ENCODE measurements at regions not wholly inside any gene's neighbourhood (a gene's known extent, or its start where the extent isn't known, plus 50 kb on each side); places are given as distances from the start of the nearest gene placed in this dataset.

DNA sequence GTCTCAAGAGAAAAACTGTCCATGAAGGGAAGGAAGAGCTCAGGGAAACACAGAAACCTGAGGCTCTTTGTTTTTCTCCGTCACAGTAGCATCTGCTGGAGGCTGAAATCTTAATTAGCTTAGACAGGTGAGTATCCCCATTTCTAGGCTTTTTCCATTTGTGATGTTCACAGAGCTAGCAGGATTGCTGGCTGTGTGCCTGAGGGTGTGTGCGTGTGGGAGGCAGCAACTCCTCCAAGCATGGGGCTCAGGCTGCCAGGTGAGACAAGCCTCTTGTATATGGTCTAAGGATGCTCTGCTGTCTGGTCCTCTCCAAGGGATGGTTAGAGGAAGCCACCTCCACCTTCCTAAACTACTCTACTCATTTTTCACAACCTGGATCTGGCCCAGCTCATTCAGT, 569.9 kb downstream of the HS3ST4 start:
- Histone ChIP-seq H3K9ac (ENCODE audit: control insufficient read depth, extremely low read depth, insufficient read depth, low read length) (no peak overlapping the region), H3K27me3 (ENCODE audit: control insufficient read depth, extremely low read depth, insufficient read depth, low read length) (no peaks in the 10 kb centered on the region), H3K4me3 (ENCODE audit: control insufficient read depth in 2 of 3, extremely low read depth in 1 of 3, insufficient read depth in 2 of 3, low read depth in 1 of 3, low read length in 3 of 3) (no peak overlapping the region), H3K79me2 (ENCODE audit: control insufficient read depth, insufficient read depth, low read length) (no peaks in the 10 kb centered on the region), H3K4me2 (ENCODE audit: control insufficient read depth, extremely low read depth, insufficient read depth, low read depth, low read length) (no peak overlapping the region), H2AFZ (ENCODE audit: control insufficient read depth, low read length) (no peak overlapping the region), H4K20me1 (ENCODE audit: control insufficient read depth, extremely low read depth, insufficient read depth, low read length) (no peaks in the 10 kb centered on the region), H3K9me1 (ENCODE audit: control insufficient read depth, extremely low read depth, insufficient read depth, low read length) (no peaks in the 10 kb centered on the region), H3K9me3 (ENCODE audit: control insufficient read depth, low read depth, low read length) (peaks cover 3% of the 10 kb centered on the region), H3K36me3 (ENCODE audit: control insufficient read depth in 2 of 2, extremely low read depth in 1 of 2, insufficient read depth in 2 of 2, low read length in 2 of 2) (no peaks in the 10 kb centered on the region), H3K27ac (ENCODE audit: control insufficient read depth, insufficient read depth, low read length) (no peak overlapping the region), H3K4me1 (ENCODE audit: control insufficient read depth, extremely low read depth, insufficient read depth, low read length) (no peaks in the 10 kb centered on the region)
- dilution Hi-C loops (cut with MboI; ENCODE audit: extremely low pct_ligation_motif_present, low sequenced_read_pairs), result no loop called here
- no peak for DNase-seq (ENCODE audit: low read depth, low spot score)
- TF ChIP-seq EZH2 (IDR thresholded peaks at IDR 0.05; ENCODE audit: low read length), result no peak
- TF ChIP-seq, protein P1, sequence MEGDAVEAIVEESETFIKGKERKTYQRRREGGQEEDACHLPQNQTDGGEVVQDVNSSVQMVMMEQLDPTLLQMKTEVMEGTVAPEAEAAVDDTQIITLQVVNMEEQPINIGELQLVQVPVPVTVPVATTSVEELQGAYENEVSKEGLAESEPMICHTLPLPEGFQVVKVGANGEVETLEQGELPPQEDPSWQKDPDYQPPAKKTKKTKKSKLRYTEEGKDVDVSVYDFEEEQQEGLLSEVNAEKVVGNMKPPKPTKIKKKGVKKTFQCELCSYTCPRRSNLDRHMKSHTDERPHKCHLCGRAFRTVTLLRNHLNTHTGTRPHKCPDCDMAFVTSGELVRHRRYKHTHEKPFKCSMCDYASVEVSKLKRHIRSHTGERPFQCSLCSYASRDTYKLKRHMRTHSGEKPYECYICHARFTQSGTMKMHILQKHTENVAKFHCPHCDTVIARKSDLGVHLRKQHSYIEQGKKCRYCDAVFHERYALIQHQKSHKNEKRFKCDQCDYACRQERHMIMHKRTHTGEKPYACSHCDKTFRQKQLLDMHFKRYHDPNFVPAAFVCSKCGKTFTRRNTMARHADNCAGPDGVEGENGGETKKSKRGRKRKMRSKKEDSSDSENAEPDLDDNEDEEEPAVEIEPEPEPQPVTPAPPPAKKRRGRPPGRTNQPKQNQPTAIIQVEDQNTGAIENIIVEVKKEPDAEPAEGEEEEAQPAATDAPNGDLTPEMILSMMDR (optimal IDR thresholded peaks at IDR 0.05 in 1 of 3, IDR thresholded peaks at IDR 0.05 in 1 of 3, conservative IDR thresholded peaks at IDR 0.05 in 1 of 3; ENCODE audit: extremely low read depth in 1 of 3, insufficient read depth in 2 of 3, low read length in 3 of 3), result no peak
- FAIRE-seq, result no peak

DNA sequence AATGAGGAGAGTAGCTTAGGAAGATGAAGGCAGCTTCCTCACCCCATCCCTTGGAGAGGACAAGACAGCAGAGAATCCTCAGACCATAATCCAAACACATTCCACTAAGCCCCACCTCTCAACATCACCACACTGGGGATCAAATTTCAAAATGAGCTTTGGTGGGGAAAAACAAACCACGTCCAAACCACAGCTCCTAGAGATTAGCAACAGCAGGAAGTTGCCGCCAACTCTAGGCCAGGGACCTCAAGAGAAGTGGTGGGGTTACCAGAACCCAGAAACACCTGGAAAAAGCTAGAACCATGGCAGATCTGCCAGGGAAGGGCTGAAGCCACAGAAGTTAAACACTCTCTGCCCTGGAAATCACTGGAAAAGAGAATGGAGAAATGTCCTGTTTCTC, 571.6 kb downstream of the HS3ST4 start:
- H3K4me1 ChIP-seq (ENCODE audit: control insufficient read depth, extremely low read depth, insufficient read depth, low read length), result no peaks in the 10 kb centered on the region
- no peak for DNase-seq (ENCODE audit: low read depth, low spot score)
- H3K9ac ChIP-seq (ENCODE audit: control insufficient read depth, extremely low read depth, insufficient read depth, low read length), result no peak overlapping the region
- H3K27me3 ChIP-seq (ENCODE audit: control insufficient read depth, extremely low read depth, insufficient read depth, low read length), result no peaks in the 10 kb centered on the region
- H3K9me3 ChIP-seq (ENCODE audit: control insufficient read depth, low read depth, low read length), result peaks cover 3% of the 10 kb centered on the region
- no peaks in the 10 kb centered on the region for H3K9me1 ChIP-seq (ENCODE audit: control insufficient read depth, extremely low read depth, insufficient read depth, low read length)
- dilution Hi-C loops (cut with MboI; ENCODE audit: extremely low pct_ligation_motif_present, low sequenced_read_pairs), result no loop called here
- H2AFZ ChIP-seq (ENCODE audit: control insufficient read depth, low read length), result no peak overlapping the region
- no peak for TF ChIP-seq EZH2 (IDR thresholded peaks at IDR 0.05; ENCODE audit: low read length)
- TF ChIP-seq, protein P1 (optimal IDR thresholded peaks at IDR 0.05 in 1 of 3, IDR thresholded peaks at IDR 0.05 in 1 of 3, conservative IDR thresholded peaks at IDR 0.05 in 1 of 3; ENCODE audit: extremely low read depth in 1 of 3, insufficient read depth in 2 of 3, low read length in 3 of 3), result no peak
- H4K20me1 ChIP-seq (ENCODE audit: control insufficient read depth, extremely low read depth, insufficient read depth, low read length), result no peaks in the 10 kb centered on the region
- no peak for FAIRE-seq
- H3K36me3 ChIP-seq (ENCODE audit: control insufficient read depth in 2 of 2, extremely low read depth in 1 of 2, insufficient read depth in 2 of 2, low read length in 2 of 2), result no peaks in the 10 kb centered on the region
- H3K79me2 ChIP-seq (ENCODE audit: control insufficient read depth, insufficient read depth, low read length), result no peaks in the 10 kb centered on the region
- no peak overlapping the region for H3K4me3 ChIP-seq (ENCODE audit: control insufficient read depth in 2 of 3, extremely low read depth in 1 of 3, insufficient read depth in 2 of 3, low read depth in 1 of 3, low read length in 3 of 3)
- H3K27ac ChIP-seq (ENCODE audit: control insufficient read depth, insufficient read depth, low read length), result no peak overlapping the region
- H3K4me2 ChIP-seq (ENCODE audit: control insufficient read depth, extremely low read depth, insufficient read depth, low read depth, low read length), result no peak overlapping the region
